ENCODE measurements at regions not wholly inside any gene's neighbourhood (a gene's known extent, or its start where the extent isn't known, plus 50 kb on each side); places are given as distances from the start of the nearest gene placed in this dataset.

DNA sequence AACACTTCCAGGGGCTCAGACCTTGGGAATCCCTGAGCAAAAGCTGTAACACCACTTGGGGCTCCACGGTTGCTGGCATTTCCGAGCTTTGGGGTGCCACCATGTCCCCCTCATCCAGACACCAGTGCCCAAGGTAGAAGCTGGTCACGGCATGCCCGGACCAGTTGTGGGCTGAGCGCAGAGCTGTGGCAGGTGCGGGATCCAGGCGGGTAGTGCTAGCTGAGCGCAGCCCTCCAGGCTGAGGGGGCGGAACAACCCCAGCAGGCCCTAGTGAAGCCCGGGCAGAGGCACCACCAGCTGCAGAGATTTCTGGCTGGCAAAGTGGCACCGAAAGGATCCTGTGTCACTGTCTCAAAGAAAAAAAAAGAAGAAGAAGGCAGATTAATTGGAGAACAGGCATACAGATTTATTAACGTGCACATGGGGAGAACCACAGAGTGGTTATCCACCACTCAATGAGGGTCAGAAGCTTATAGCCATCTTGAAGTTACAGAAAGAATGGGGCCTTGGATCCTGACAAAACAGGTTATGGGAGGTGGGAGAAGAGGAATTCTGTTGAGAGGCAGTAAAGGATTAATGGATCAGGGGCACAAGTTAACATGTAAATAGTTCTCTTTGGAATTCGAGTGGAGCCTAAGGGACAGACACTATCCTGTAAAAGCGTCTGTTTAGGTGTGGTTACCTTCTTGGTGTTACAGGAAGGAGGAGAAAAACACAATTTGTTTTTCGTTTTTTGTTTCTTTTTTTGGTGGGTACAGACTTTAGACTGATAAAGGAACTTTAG is 107.5 kb downstream of the CD24 start:
- TF ChIP-seq TCF12 (IDR thresholded peaks at IDR 0.05; ENCODE audit: low read depth): no peak

DNA sequence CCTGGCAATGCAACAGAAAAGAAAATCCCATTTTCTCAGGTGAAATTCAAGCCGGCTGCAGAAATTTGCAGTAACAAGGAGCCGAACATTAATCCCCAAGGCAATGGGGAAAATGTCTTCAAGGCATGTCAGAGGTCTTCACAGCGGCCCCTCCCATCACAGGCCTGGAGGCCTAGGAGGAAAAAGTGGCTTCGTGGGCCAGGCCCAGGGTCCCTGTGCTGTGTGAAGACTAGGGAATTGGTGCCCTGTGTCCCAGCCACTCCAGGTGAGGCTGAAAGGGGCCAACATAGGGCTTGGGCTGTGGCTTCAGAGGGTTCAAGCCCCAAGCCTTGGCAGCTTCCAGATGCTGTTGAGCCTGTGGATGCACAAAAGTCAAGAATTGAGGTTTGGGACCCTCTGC is 111.7 kb downstream of the CD24 start:
- TF ChIP-seq RAD21 (IDR thresholded peaks at IDR 0.05; ENCODE audit: low read depth): no peak
- TF ChIP-seq TAF1 (IDR thresholded peaks at IDR 0.05; ENCODE audit: low read depth): no peak
- TF ChIP-seq ZBTB7A (IDR thresholded peaks at IDR 0.05; ENCODE audit: low read depth): no peak
- TF ChIP-seq, protein P1, sequence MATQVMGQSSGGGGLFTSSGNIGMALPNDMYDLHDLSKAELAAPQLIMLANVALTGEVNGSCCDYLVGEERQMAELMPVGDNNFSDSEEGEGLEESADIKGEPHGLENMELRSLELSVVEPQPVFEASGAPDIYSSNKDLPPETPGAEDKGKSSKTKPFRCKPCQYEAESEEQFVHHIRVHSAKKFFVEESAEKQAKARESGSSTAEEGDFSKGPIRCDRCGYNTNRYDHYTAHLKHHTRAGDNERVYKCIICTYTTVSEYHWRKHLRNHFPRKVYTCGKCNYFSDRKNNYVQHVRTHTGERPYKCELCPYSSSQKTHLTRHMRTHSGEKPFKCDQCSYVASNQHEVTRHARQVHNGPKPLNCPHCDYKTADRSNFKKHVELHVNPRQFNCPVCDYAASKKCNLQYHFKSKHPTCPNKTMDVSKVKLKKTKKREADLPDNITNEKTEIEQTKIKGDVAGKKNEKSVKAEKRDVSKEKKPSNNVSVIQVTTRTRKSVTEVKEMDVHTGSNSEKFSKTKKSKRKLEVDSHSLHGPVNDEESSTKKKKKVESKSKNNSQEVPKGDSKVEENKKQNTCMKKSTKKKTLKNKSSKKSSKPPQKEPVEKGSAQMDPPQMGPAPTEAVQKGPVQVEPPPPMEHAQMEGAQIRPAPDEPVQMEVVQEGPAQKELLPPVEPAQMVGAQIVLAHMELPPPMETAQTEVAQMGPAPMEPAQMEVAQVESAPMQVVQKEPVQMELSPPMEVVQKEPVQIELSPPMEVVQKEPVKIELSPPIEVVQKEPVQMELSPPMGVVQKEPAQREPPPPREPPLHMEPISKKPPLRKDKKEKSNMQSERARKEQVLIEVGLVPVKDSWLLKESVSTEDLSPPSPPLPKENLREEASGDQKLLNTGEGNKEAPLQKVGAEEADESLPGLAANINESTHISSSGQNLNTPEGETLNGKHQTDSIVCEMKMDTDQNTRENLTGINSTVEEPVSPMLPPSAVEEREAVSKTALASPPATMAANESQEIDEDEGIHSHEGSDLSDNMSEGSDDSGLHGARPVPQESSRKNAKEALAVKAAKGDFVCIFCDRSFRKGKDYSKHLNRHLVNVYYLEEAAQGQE (IDR thresholded peaks at IDR 0.05; ENCODE audit: low read depth): no peak
- TF ChIP-seq FOXM1 (IDR thresholded peaks at IDR 0.05; ENCODE audit: borderline replicate concordance, low read depth): no peak
- TF ChIP-seq CREB1 (IDR thresholded peaks at IDR 0.05; ENCODE audit: low read depth): no peak
- no peak for TF ChIP-seq TEAD4 (IDR thresholded peaks at IDR 0.05)

DNA sequence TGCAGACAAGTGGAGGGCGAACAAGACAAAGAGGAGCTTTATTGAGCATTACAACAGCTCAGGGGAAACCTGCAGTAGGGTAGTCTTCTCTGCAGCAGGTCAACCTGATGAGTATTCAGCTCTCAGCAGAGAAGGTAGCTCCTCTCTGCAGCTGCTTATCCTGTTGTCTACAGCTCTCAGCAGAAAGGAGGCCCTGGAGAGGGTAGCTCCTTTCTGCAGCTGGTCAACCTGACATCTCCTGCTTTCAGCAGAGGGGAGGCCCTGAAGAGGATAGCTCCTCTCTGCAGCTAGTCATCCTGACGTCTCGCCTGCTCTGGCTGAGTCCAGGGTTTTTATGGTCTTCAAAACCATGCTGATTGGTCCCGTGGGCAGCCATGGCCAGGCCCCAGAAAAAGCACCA is 113.6 kb downstream of the CD24 start:
- TF ChIP-seq, protein P1 (IDR thresholded peaks at IDR 0.05; ENCODE audit: low read depth): no peak
- TF ChIP-seq CEBPB (IDR thresholded peaks at IDR 0.05) (no peak), RAD21 (IDR thresholded peaks at IDR 0.05; ENCODE audit: low read depth) (no peak), CREB1 (IDR thresholded peaks at IDR 0.05; ENCODE audit: low read depth) (no peak), FOXM1 (IDR thresholded peaks at IDR 0.05; ENCODE audit: borderline replicate concordance, low read depth) (no peak), TEAD4 (IDR thresholded peaks at IDR 0.05) (no peak), EP300 (IDR thresholded peaks at IDR 0.05; ENCODE audit: borderline replicate concordance) (no peak), ZBTB7A (IDR thresholded peaks at IDR 0.05; ENCODE audit: low read depth) (no peak), EGR1 (IDR thresholded peaks at IDR 0.05) (no peak), YY1 (IDR thresholded peaks at IDR 0.05; ENCODE audit: low read depth) (no peak), TAF1 (IDR thresholded peaks at IDR 0.05; ENCODE audit: low read depth) (no peak), TCF12 (IDR thresholded peaks at IDR 0.05; ENCODE audit: low read depth) (no peak), NFIC (IDR thresholded peaks at IDR 0.05) (no peak)
- TF ChIP-seq, protein P2, sequence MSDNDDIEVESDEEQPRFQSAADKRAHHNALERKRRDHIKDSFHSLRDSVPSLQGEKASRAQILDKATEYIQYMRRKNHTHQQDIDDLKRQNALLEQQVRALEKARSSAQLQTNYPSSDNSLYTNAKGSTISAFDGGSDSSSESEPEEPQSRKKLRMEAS (IDR thresholded peaks at IDR 0.05): no peak
- TF ChIP-seq, protein P3, sequence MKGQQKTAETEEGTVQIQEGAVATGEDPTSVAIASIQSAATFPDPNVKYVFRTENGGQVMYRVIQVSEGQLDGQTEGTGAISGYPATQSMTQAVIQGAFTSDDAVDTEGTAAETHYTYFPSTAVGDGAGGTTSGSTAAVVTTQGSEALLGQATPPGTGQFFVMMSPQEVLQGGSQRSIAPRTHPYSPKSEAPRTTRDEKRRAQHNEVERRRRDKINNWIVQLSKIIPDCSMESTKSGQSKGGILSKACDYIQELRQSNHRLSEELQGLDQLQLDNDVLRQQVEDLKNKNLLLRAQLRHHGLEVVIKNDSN (IDR thresholded peaks at IDR 0.05): no peak

DNA sequence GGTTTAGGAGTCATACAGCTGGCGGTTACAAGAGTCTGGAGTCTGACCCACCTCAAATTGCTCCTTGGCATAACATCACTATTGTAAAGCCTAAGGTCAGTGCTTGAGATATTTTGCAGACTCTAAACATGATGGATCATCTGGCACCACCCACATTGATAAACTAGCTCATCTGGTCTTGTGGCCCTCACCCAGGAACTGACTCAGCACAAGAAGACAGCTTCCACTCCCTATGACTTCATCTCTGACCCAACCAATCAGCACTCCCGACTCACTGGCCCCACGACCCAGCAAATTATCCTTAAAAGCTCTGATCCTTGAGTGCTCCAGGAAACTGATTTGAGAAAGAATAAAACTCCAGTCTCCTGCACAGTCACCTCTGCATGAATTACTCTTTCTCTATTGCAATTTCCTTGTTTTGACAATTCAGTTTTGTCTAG is 115.9 kb downstream of the CD24 start:
- TF ChIP-seq EGR1 (IDR thresholded peaks at IDR 0.05) (no peak), EP300 (IDR thresholded peaks at IDR 0.05; ENCODE audit: borderline replicate concordance) (no peak), RAD21 (IDR thresholded peaks at IDR 0.05; ENCODE audit: low read depth) (no peak)
- TF ChIP-seq, protein P1 (IDR thresholded peaks at IDR 0.05; ENCODE audit: low read depth): no peak
- TF ChIP-seq, protein P3 (IDR thresholded peaks at IDR 0.05): no peak

Measured in Ishikawa (cell line).